SU-DHL-6 (cell line): ENCODE measurements at regions not wholly inside any gene's neighbourhood (a gene's known extent, or its start where the extent isn't known, plus 50 kb on each side); places are given as distances from the start of the nearest gene placed in this dataset.

Source experiments
- H2AFZ ChIP-seq: fragments of 200-600 bp; sonication (generic); 2 replicates; pipeline ENCODE4 v1.6.1; 2014; ENCODE audit warnings: low read depth, mild to moderate bottlenecking, moderate library complexity, mixed read lengths, antibody characterized with exemption, low read length; ENCODE audit not compliant: severe bottlenecking
- H3F3A ChIP-seq: fragments of 200-600 bp; shearing (Covaris generic); 2 replicates; pipeline ENCODE4 v1.6.0; 2016; ENCODE audit warnings: antibody characterized with exemption, mild to moderate bottlenecking; ENCODE audit not compliant: insufficient read depth
- H3K27ac ChIP-seq: fragments of 200-600 bp; sonication (generic); 2 replicates; pipeline ENCODE4 v1.5.1; 2016; ENCODE audit warnings: low read depth, mild to moderate bottlenecking, low read length, moderate library complexity, mixed read lengths
- H3K27me3 ChIP-seq: fragments of 200-600 bp; sonication (generic), shearing (Covaris generic); 2 replicates; pipeline ENCODE4 v1.6.0; 2014; ENCODE audit warnings: mild to moderate bottlenecking, low read length
- H3K36me3 ChIP-seq: fragments of 200-600 bp; sonication (generic); 2 replicates; pipeline ENCODE4 v1.6.1; 2014; ENCODE audit warnings: mild to moderate bottlenecking, low read length, mixed read lengths
- H3K4me2 ChIP-seq: fragments of 300-600, 200-600 bp; shearing (Covaris generic), sonication (generic); 2 replicates; pipeline ENCODE4 v1.6.0; 2014; ENCODE audit warnings: low read length, low read depth, mild to moderate bottlenecking; ENCODE audit not compliant: poor library complexity, severe bottlenecking
- H3K4me3 ChIP-seq: fragments of 200-600 bp; sonication (generic); 2 replicates; pipeline ENCODE4 v1.5.1; 2014; ENCODE audit warnings: antibody characterized with exemption, low read length, mild to moderate bottlenecking, mixed read lengths; ENCODE audit not compliant: insufficient read depth, poor library complexity, severe bottlenecking
- H3K79me2 ChIP-seq: fragments of 200-600 bp; sonication (generic); 2 replicates; pipeline ENCODE4 v1.6.1; 2014; ENCODE audit warnings: mild to moderate bottlenecking, low read length, moderate library complexity; ENCODE audit not compliant: insufficient read depth
- H3K9ac ChIP-seq: fragments of 200-600 bp; sonication (generic); 2 replicates; pipeline ENCODE4 v1.7.0; 2014; ENCODE audit warnings: mild to moderate bottlenecking, low read length
- H3K9me2 ChIP-seq: fragments of 200-600 bp; sonication (generic); replicated peaks from 2 replicates; pipeline ENCODE4 v1.6.1; 2014; ENCODE audit warnings: low read length; ENCODE audit not compliant: insufficient read depth
- H3K9me3 ChIP-seq: fragments of 200-600 bp; sonication (generic); 2 replicates; pipeline ENCODE4 v1.6.1; 2014; ENCODE audit warnings: low read length, mixed read lengths; ENCODE audit not compliant: insufficient read depth
- H4K20me1 ChIP-seq: fragments of 200-600 bp; sonication (generic); 2 replicates; pipeline ENCODE4 v1.6.1; 2014; ENCODE audit warnings: low read depth, mild to moderate bottlenecking, antibody characterized with exemption, low read length, moderate library complexity, mixed read lengths
- EZH2phosphoT487 ChIP-seq: fragments of 200-600 bp; sonication (generic), shearing (Covaris generic); conservative IDR thresholded peaks from 2 replicates; pipeline ENCODE4 v1.6.1; 2018; ENCODE audit warnings: mild to moderate bottlenecking, antibody characterized with exemption, low read length, moderate library complexity, mixed read lengths
- TF ChIP-seq, protein P1 (sequence below): fragments of 200-600 bp; sonication (generic); IDR thresholded peaks from one replicate; pipeline ENCODE4 v1.5.1; 2017; ENCODE audit warnings: antibody characterized with exemption, mild to moderate bottlenecking, low read length, moderate library complexity; ENCODE audit not compliant: insufficient read depth, poor library complexity, severe bottlenecking

DNA sequence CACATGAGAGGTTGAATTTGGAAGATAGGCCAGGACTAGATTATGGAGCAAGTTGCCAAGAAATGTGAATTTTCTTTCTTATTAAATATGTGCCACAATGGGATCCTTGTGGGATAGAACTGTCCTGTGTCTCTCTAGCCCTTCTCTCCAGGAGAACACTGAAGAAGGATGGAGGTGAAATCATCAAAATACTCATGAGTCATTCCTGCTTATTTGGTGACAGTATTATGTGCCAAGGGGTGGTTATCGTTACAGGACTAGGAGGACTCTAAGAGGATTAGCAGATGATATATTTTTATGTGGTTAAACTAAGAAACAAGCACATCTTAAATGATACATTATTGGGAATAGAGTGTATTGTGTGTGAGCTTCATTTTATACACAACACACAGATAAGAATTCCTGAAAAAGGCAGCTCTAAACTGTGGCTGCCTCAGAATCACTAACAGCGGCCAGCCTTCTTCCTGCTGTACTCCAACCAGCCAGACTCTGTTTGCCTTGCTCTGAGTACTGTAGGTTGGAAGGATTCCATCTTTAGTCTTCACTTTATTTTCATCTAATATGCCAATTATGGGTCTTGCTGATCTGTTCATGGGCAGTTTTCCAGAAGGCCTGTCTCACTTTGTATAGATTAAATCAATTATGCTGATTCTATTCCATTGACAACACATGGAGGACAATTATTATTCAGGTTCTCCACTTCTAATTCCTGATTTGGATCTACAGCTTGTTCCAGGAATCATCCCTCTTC lies 325.8 kb downstream of the ABCC12 start:
- Histone ChIP-seq H3K9me3 (peaks cover 12% of the 10 kb centered on the region; the same call in 1 of the 2 replicates), H3K36me3 (no peaks in the 10 kb centered on the region), H3K27me3 (no peaks in the 10 kb centered on the region), H4K20me1 (no peaks in the 10 kb centered on the region), H3K4me3 (no peak overlapping the region), H2AFZ (no peak overlapping the region), H3K79me2 (no peaks in the 10 kb centered on the region), H3K27ac (no peak overlapping the region), H3F3A (no peaks in the 10 kb centered on the region), H3K4me2 (no peak overlapping the region), H3K9me2 (no peaks in the 10 kb centered on the region), H3K9ac (no peak overlapping the region)
- TF ChIP-seq, protein P1, sequence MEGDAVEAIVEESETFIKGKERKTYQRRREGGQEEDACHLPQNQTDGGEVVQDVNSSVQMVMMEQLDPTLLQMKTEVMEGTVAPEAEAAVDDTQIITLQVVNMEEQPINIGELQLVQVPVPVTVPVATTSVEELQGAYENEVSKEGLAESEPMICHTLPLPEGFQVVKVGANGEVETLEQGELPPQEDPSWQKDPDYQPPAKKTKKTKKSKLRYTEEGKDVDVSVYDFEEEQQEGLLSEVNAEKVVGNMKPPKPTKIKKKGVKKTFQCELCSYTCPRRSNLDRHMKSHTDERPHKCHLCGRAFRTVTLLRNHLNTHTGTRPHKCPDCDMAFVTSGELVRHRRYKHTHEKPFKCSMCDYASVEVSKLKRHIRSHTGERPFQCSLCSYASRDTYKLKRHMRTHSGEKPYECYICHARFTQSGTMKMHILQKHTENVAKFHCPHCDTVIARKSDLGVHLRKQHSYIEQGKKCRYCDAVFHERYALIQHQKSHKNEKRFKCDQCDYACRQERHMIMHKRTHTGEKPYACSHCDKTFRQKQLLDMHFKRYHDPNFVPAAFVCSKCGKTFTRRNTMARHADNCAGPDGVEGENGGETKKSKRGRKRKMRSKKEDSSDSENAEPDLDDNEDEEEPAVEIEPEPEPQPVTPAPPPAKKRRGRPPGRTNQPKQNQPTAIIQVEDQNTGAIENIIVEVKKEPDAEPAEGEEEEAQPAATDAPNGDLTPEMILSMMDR: no peak

DNA sequence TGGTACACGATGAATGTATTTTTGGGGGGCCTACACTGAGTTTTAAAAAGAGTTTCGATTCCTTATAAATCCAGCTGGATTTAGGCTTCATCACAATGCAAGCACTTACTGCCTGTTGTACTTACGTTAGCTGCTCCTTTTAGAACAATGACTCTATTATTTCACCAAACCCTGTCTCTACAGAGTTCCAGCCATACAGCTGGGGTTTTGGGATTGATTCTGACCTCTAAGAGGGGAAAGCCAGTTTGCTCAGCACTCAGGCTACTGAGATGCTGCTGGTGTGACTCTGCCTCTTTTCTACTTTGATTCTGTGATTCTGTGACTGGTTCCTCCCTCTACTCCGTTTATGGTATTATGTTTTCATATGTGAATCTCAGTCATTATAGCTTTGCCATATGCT lies 329.7 kb downstream of the ABCC12 start:
- H3K9ac ChIP-seq: no peak overlapping the region
- no peaks in the 10 kb centered on the region for H3K36me3 ChIP-seq
- no peaks in the 10 kb centered on the region for H3K79me2 ChIP-seq
- H3K9me2 ChIP-seq: no peaks in the 10 kb centered on the region
- H3K27me3 ChIP-seq: no peaks in the 10 kb centered on the region
- H3K4me3 ChIP-seq: no peak overlapping the region
- no peaks in the 10 kb centered on the region for H3F3A ChIP-seq
- TF ChIP-seq EZH2phosphoT487: no peak
- TF ChIP-seq, protein P1: no peak
- H3K27ac ChIP-seq: no peak overlapping the region
- H2AFZ ChIP-seq: no peak overlapping the region
- peaks cover 12% of the 10 kb centered on the region; the same call in 1 of the 2 replicates for H3K9me3 ChIP-seq
- no peaks in the 10 kb centered on the region for H4K20me1 ChIP-seq
- no peak overlapping the region for H3K4me2 ChIP-seq

DNA sequence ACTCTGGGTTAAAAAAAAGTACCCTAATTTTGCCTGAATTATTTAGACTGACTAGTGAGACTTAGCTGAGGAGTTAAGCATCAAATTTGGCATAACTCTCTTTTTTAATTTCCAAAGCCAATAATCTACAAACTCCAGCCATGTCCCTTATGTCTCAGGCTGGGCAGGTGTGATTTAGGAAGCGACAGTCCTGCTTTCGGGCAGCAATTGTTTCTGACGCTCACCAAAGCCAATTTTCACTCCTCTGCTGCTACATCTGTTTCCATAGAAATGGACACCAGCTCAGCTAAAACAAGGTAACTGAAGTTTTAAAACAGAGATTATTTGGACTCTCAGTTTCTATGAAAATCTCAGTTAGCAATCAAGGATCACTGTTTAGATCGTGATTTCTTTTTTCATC lies 338.7 kb downstream of the ABCC12 start:
- Histone ChIP-seq H3K4me3 (no peak overlapping the region), H3K4me2 (no peak overlapping the region), H2AFZ (no peak overlapping the region), H3K27me3 (no peaks in the 10 kb centered on the region), H4K20me1 (no peaks in the 10 kb centered on the region), H3K9ac (no peak overlapping the region), H3F3A (no peaks in the 10 kb centered on the region), H3K79me2 (no peaks in the 10 kb centered on the region), H3K9me2 (no peaks in the 10 kb centered on the region), H3K27ac (no peak overlapping the region), H3K9me3 (no peaks in the 10 kb centered on the region), H3K36me3 (no peaks in the 10 kb centered on the region)
- TF ChIP-seq, protein P1: no peak
- TF ChIP-seq EZH2phosphoT487: no peak
